ENCODE measurements at regions not wholly inside any gene's neighbourhood (a gene's known extent, or its start where the extent isn't known, plus 50 kb on each side); places are given as distances from the start of the nearest gene placed in this dataset.

DNA sequence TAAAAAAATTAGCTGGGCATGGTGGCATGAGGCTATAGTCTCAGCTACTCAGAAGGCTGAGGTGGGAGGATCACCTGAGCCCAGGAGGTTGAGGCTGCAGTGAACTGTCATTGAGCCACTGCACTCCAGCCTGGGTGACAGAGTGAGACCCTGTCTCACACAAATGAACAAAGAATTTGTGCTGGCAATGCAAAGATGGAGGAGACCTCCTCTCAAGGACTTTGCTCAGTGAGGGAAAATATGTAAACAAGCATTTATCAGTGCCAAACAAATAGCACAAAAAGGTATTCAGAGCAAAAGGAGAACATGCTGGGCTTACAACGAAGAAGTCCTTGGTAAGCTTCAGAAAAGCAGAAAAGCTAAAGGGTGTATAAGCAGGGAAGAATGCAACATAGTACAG, 113.1 kb upstream of the UMPS start (continued):
- TF ChIP-seq, protein P1, sequence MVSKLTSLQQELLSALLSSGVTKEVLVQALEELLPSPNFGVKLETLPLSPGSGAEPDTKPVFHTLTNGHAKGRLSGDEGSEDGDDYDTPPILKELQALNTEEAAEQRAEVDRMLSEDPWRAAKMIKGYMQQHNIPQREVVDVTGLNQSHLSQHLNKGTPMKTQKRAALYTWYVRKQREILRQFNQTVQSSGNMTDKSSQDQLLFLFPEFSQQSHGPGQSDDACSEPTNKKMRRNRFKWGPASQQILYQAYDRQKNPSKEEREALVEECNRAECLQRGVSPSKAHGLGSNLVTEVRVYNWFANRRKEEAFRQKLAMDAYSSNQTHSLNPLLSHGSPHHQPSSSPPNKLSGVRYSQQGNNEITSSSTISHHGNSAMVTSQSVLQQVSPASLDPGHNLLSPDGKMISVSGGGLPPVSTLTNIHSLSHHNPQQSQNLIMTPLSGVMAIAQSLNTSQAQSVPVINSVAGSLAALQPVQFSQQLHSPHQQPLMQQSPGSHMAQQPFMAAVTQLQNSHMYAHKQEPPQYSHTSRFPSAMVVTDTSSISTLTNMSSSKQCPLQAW (CRISPR knock-in tag; IDR thresholded peaks at IDR 0.05), result peak; percentile 65
- TF ChIP-seq NR2F6 (IDR thresholded peaks at IDR 0.05) (peak; percentile 24; the same call in 1 of the 2 replicates), NR2F6 (CRISPR knock-in tag; IDR thresholded peaks at IDR 0.05) (peak; percentile 56; the same call in 1 of the 2 replicates), TOPORS (CRISPR knock-in tag; IDR thresholded peaks at IDR 0.05) (no peak), ZNF850 (CRISPR knock-in tag; conservative IDR thresholded peaks at IDR 0.05) (no peak)
- TF ChIP-seq, protein P2, sequence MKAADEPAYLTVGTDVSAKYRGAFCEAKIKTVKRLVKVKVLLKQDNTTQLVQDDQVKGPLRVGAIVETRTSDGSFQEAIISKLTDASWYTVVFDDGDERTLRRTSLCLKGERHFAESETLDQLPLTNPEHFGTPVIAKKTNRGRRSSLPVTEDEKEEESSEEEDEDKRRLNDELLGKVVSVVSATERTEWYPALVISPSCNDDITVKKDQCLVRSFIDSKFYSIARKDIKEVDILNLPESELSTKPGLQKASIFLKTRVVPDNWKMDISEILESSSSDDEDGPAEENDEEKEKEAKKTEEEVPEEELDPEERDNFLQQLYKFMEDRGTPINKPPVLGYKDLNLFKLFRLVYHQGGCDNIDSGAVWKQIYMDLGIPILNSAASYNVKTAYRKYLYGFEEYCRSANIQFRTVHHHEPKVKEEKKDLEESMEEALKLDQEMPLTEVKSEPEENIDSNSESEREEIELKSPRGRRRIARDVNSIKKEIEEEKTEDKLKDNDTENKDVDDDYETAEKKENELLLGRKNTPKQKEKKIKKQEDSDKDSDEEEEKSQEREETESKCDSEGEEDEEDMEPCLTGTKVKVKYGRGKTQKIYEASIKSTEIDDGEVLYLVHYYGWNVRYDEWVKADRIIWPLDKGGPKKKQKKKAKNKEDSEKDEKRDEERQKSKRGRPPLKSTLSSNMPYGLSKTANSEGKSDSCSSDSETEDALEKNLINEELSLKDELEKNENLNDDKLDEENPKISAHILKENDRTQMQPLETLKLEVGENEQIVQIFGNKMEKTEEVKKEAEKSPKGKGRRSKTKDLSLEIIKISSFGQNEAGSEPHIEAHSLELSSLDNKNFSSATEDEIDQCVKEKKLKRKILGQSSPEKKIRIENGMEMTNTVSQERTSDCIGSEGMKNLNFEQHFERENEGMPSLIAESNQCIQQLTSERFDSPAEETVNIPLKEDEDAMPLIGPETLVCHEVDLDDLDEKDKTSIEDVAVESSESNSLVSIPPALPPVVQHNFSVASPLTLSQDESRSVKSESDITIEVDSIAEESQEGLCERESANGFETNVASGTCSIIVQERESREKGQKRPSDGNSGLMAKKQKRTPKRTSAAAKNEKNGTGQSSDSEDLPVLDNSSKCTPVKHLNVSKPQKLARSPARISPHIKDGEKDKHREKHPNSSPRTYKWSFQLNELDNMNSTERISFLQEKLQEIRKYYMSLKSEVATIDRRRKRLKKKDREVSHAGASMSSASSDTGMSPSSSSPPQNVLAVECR (CRISPR knock-in tag; IDR thresholded peaks at IDR 0.05; ENCODE audit: borderline replicate concordance), result peak; percentile 45; the same call in 1 of the 2 replicates
- TF ChIP-seq, protein P3, sequence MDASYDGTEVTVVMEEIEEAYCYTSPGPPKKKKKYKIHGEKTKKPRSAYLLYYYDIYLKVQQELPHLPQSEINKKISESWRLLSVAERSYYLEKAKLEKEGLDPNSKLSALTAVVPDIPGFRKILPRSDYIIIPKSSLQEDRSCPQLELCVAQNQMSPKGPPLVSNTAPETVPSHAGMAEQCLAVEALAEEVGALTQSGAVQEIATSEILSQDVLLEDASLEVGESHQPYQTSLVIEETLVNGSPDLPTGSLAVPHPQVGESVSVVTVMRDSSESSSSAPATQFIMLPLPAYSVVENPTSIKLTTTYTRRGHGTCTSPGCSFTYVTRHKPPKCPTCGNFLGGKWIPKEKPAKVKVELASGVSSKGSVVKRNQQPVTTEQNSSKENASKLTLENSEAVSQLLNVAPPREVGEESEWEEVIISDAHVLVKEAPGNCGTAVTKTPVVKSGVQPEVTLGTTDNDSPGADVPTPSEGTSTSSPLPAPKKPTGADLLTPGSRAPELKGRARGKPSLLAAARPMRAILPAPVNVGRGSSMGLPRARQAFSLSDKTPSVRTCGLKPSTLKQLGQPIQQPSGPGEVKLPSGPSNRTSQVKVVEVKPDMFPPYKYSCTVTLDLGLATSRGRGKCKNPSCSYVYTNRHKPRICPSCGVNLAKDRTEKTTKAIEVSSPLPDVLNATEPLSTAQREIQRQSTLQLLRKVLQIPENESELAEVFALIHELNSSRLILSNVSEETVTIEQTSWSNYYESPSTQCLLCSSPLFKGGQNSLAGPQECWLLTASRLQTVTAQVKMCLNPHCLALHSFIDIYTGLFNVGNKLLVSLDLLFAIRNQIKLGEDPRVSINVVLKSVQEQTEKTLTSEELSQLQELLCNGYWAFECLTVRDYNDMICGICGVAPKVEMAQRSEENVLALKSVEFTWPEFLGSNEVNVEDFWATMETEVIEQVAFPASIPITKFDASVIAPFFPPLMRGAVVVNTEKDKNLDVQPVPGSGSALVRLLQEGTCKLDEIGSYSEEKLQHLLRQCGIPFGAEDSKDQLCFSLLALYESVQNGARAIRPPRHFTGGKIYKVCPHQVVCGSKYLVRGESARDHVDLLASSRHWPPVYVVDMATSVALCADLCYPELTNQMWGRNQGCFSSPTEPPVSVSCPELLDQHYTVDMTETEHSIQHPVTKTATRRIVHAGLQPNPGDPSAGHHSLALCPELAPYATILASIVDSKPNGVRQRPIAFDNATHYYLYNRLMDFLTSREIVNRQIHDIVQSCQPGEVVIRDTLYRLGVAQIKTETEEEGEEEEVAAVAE (CRISPR knock-in tag; IDR thresholded peaks at IDR 0.05; ENCODE audit: borderline replicate concordance), result no peak
- TF ChIP-seq, protein P4, sequence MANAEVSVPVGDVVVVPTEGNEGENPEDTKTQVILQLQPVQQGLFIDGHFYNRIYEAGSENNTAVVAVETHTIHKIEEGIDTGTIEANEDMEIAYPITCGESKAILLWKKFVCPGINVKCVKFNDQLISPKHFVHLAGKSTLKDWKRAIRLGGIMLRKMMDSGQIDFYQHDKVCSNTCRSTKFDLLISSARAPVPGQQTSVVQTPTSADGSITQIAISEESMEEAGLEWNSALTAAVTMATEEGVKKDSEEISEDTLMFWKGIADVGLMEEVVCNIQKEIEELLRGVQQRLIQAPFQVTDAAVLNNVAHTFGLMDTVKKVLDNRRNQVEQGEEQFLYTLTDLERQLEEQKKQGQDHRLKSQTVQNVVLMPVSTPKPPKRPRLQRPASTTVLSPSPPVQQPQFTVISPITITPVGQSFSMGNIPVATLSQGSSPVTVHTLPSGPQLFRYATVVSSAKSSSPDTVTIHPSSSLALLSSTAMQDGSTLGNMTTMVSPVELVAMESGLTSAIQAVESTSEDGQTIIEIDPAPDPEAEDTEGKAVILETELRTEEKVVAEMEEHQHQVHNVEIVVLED (CRISPR knock-in tag; IDR thresholded peaks at IDR 0.05; ENCODE audit: borderline replicate concordance), result no peak
- TF ChIP-seq, protein P5, sequence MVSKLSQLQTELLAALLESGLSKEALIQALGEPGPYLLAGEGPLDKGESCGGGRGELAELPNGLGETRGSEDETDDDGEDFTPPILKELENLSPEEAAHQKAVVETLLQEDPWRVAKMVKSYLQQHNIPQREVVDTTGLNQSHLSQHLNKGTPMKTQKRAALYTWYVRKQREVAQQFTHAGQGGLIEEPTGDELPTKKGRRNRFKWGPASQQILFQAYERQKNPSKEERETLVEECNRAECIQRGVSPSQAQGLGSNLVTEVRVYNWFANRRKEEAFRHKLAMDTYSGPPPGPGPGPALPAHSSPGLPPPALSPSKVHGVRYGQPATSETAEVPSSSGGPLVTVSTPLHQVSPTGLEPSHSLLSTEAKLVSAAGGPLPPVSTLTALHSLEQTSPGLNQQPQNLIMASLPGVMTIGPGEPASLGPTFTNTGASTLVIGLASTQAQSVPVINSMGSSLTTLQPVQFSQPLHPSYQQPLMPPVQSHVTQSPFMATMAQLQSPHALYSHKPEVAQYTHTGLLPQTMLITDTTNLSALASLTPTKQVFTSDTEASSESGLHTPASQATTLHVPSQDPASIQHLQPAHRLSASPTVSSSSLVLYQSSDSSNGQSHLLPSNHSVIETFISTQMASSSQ (IDR thresholded peaks at IDR 0.05; ENCODE audit: low read depth), result no peak
- TF ChIP-seq, protein P5 (CRISPR knock-in tag; IDR thresholded peaks at IDR 0.05; ENCODE audit: borderline replicate concordance), result peak; percentile 32; the same call in 1 of the 2 replicates
- TF ChIP-seq, protein P6, sequence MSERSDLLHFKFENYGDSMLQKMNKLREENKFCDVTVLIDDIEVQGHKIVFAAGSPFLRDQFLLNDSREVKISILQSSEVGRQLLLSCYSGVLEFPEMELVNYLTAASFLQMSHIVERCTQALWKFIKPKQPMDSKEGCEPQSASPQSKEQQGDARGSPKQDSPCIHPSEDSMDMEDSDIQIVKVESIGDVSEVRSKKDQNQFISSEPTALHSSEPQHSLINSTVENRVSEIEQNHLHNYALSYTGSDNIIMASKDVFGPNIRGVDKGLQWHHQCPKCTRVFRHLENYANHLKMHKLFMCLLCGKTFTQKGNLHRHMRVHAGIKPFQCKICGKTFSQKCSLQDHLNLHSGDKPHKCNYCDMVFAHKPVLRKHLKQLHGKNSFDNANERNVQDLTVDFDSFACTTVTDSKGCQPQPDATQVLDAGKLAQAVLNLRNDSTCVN (CRISPR knock-in tag; IDR thresholded peaks at IDR 0.05; ENCODE audit: borderline replicate concordance), result 0 out of 2 replicates have a peak, but pooled peaks have one; percentile 25

All from HepG2 (cell line).